ENCODE measurements at regions not wholly inside any gene's neighbourhood (a gene's known extent, or its start where the extent isn't known, plus 50 kb on each side); places are given as distances from the start of the nearest gene placed in this dataset.

DNA sequence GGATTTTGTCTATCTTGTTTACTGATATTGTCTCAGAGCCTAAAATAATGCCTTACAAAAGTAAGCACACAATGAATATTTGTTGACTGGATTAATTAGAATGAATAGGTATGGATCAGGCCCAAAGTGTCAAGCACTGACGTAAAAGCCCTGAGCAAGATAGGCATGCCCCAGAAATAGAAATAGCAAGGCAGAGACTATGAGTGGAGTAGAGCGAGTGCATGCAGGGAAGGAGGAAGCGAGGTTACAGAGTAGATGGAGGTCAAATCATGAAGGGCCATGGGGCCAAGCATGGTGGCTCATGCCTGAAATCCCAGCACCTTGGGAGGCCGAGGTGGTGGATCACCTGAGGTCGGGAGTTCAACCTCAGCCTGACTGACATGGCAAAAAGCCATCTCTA lies 51.6 kb upstream of the SFTPD start:
- TF ChIP-seq, protein P1, sequence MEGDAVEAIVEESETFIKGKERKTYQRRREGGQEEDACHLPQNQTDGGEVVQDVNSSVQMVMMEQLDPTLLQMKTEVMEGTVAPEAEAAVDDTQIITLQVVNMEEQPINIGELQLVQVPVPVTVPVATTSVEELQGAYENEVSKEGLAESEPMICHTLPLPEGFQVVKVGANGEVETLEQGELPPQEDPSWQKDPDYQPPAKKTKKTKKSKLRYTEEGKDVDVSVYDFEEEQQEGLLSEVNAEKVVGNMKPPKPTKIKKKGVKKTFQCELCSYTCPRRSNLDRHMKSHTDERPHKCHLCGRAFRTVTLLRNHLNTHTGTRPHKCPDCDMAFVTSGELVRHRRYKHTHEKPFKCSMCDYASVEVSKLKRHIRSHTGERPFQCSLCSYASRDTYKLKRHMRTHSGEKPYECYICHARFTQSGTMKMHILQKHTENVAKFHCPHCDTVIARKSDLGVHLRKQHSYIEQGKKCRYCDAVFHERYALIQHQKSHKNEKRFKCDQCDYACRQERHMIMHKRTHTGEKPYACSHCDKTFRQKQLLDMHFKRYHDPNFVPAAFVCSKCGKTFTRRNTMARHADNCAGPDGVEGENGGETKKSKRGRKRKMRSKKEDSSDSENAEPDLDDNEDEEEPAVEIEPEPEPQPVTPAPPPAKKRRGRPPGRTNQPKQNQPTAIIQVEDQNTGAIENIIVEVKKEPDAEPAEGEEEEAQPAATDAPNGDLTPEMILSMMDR (IDR thresholded peaks at IDR 0.05) = no peak
- no peak for TF ChIP-seq POLR2A (IDR thresholded peaks at IDR 0.05)

Data from adrenal gland (tissue), 5 donors.